ENCODE measurements at regions not wholly inside any gene's neighbourhood (a gene's known extent, or its start where the extent isn't known, plus 50 kb on each side); places are given as distances from the start of the nearest gene placed in this dataset.

- intact Hi-C loops (cut with DNase I): no loop called here
Measured at GRCh38 chr13:32857689-32858088, 158.5 kb upstream of the KL start.

GRCh38 chr13:32859707-32860292 lies 156.4 kb upstream of the KL start:
- DNase-seq (ENCODE audit: low spot score): no peak
- intact Hi-C loops (cut with DNase I): no loop called here

More at GRCh38 chr13:32857689-32858088, 158.5 kb upstream of the KL start:
- no peak for DNase-seq (ENCODE audit: low spot score)

- DNase-seq (ENCODE audit: low spot score): no peak
- intact Hi-C loops (cut with DNase I): no loop called here
Measured at GRCh38 chr13:32861304-32861703, 154.9 kb upstream of the KL start.

- no peak for DNase-seq (ENCODE audit: low spot score)
- intact Hi-C loops (cut with DNase I): no loop called here
Measured at GRCh38 chr13:32863596-32863995, 152.6 kb upstream of the KL start.

- no peak for DNase-seq (ENCODE audit: low spot score)
- intact Hi-C loops (cut with DNase I): no loop called here
Measured at GRCh38 chr13:32866921-32867320, 149.3 kb upstream of the KL start.

GRCh38 chr13:32877491-32877890 lies 138.7 kb upstream of the KL start:
- intact Hi-C loops (cut with DNase I): no loop called here
- DNase-seq (ENCODE audit: low spot score): no peak

GRCh38 chr13:32878163-32878562 lies 138.1 kb upstream of the KL start:
- intact Hi-C loops (cut with DNase I): no loop called here
- no peak for DNase-seq (ENCODE audit: low spot score)

GRCh38 chr13:32880636-32881035 lies 135.6 kb upstream of the KL start:
- intact Hi-C loops (cut with DNase I): no loop called here
- no peak for DNase-seq (ENCODE audit: low spot score)

- intact Hi-C loops (cut with DNase I): no loop called here
- DNase-seq (ENCODE audit: low spot score): no peak
Measured at GRCh38 chr13:32881074-32881776, 135.0 kb upstream of the KL start.

- no peak for DNase-seq (ENCODE audit: low spot score)
- intact Hi-C loops (cut with DNase I): no loop called here
Measured at GRCh38 chr13:32881777-32882145, 134.5 kb upstream of the KL start.

- intact Hi-C loops (cut with DNase I): no loop called here
- DNase-seq (ENCODE audit: low spot score): no peak
Measured at GRCh38 chr13:32882691-32883090, 133.5 kb upstream of the KL start.

- DNase-seq (ENCODE audit: low spot score): no peak
- intact Hi-C loops (cut with DNase I): no loop called here
Measured at GRCh38 chr13:32883474-32883873, 132.7 kb upstream of the KL start.

- intact Hi-C loops (cut with DNase I): no loop called here
- DNase-seq (ENCODE audit: low spot score): no peak
Measured at GRCh38 chr13:32887617-32888016, 128.6 kb upstream of the KL start.

GRCh38 chr13:32889986-32890565 lies 126.1 kb upstream of the KL start:
- no peak for DNase-seq (ENCODE audit: low spot score)
- intact Hi-C loops (cut with DNase I): no loop called here

- intact Hi-C loops (cut with DNase I): no loop called here
- DNase-seq (ENCODE audit: low spot score): no peak
Measured at GRCh38 chr13:32893176-32893575, 123.0 kb upstream of the KL start.

GRCh38 chr13:32894589-32895001 lies 121.6 kb upstream of the KL start:
- intact Hi-C loops (cut with DNase I): no loop called here
- DNase-seq (ENCODE audit: low spot score): no peak

GRCh38 chr13:32895296-32895695 lies 120.9 kb upstream of the KL start:
- intact Hi-C loops (cut with DNase I): no loop called here
- DNase-seq (ENCODE audit: low spot score): no peak

GRCh38 chr13:32897296-32897695 lies 118.9 kb upstream of the KL start:
- intact Hi-C loops (cut with DNase I): no loop called here
- DNase-seq (ENCODE audit: low spot score): no peak

GRCh38 chr13:32902029-32902780 lies 114.0 kb upstream of the KL start:
- DNase-seq (ENCODE audit: low spot score): no peak
- intact Hi-C loops (cut with DNase I): no loop called here

- intact Hi-C loops (cut with DNase I): no loop called here
- peak; percentile 82 for DNase-seq (ENCODE audit: low spot score)
Measured at GRCh38 chr13:32902874-32903273, 113.3 kb upstream of the KL start.

- no peak for DNase-seq (ENCODE audit: low spot score)
- intact Hi-C loops (cut with DNase I): no loop called here
Measured at GRCh38 chr13:32903720-32904119, 112.5 kb upstream of the KL start.

Data from cardiac septum (tissue), 1 donor.